ENCODE measurements at regions not wholly inside any gene's neighbourhood (a gene's known extent, or its start where the extent isn't known, plus 50 kb on each side); places are given as distances from the start of the nearest gene placed in this dataset.

DNA sequence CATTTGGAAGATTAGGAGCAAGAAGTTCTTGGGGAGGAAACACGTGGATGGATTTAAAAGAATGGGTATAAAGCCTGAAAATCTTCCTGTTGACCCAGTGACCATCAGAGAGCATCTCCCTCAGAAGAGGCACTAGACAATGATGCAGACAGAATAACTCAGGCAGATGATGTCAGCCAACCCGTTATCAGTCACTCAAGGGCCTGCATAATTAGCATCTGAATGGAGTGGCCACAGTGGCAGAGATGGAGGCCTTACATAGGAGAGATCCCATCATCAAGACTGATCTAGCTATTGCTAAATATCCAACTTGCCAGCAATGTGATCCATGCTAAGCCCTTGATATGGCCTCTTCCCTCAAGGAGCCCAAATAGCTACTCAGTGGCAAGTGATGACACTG, 70.7 kb upstream of the CD82 start:
- TF ChIP-seq POLR2AphosphoS5 (IDR thresholded peaks at IDR 0.05; ENCODE audit: low read depth): no peak
- Histone ChIP-seq H3K4me3 (replicated peaks; ENCODE audit: insufficient read depth, low read length) (no peak overlapping the region), H3K27me3 (ENCODE audit: insufficient read depth, poor library complexity, severe bottlenecking) (no peaks in the 10 kb centered on the region), H3K27ac (replicated peaks) (no peak overlapping the region)
- no peak for DNase-seq (ENCODE audit: low read depth in 1 of 2, low spot score in 1 of 2)

DNA sequence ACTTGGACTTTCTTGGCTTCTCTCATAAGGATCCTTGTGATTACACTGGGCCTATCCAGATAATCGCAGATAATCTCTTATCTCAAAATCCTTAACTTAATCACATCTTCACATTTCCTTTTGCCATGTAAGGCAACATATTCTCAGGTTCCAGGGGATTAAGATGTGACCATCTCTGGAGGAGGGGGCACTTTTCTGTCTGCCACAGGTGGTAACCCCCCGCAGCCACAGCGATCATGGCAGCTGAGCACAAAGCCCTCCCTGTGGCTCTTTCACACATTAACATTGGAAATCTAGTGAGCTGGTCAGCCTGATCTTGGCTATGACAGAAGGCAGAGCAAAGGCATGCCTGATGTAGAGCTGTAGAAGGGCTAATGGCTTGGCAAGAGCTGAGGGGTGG, 69.1 kb upstream of the CD82 start:
- no peak for DNase-seq (ENCODE audit: low read depth in 1 of 2, low spot score in 1 of 2)
- TF ChIP-seq, protein P1, sequence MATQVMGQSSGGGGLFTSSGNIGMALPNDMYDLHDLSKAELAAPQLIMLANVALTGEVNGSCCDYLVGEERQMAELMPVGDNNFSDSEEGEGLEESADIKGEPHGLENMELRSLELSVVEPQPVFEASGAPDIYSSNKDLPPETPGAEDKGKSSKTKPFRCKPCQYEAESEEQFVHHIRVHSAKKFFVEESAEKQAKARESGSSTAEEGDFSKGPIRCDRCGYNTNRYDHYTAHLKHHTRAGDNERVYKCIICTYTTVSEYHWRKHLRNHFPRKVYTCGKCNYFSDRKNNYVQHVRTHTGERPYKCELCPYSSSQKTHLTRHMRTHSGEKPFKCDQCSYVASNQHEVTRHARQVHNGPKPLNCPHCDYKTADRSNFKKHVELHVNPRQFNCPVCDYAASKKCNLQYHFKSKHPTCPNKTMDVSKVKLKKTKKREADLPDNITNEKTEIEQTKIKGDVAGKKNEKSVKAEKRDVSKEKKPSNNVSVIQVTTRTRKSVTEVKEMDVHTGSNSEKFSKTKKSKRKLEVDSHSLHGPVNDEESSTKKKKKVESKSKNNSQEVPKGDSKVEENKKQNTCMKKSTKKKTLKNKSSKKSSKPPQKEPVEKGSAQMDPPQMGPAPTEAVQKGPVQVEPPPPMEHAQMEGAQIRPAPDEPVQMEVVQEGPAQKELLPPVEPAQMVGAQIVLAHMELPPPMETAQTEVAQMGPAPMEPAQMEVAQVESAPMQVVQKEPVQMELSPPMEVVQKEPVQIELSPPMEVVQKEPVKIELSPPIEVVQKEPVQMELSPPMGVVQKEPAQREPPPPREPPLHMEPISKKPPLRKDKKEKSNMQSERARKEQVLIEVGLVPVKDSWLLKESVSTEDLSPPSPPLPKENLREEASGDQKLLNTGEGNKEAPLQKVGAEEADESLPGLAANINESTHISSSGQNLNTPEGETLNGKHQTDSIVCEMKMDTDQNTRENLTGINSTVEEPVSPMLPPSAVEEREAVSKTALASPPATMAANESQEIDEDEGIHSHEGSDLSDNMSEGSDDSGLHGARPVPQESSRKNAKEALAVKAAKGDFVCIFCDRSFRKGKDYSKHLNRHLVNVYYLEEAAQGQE (IDR thresholded peaks at IDR 0.05; ENCODE audit: insufficient replicate concordance, low read depth): no peak
- no peak for TF ChIP-seq GABPA (IDR thresholded peaks at IDR 0.05; ENCODE audit: low read depth)
- no peak for TF ChIP-seq SPI1 (IDR thresholded peaks at IDR 0.05; ENCODE audit: borderline replicate concordance, low read depth)
- TF ChIP-seq, protein P2, sequence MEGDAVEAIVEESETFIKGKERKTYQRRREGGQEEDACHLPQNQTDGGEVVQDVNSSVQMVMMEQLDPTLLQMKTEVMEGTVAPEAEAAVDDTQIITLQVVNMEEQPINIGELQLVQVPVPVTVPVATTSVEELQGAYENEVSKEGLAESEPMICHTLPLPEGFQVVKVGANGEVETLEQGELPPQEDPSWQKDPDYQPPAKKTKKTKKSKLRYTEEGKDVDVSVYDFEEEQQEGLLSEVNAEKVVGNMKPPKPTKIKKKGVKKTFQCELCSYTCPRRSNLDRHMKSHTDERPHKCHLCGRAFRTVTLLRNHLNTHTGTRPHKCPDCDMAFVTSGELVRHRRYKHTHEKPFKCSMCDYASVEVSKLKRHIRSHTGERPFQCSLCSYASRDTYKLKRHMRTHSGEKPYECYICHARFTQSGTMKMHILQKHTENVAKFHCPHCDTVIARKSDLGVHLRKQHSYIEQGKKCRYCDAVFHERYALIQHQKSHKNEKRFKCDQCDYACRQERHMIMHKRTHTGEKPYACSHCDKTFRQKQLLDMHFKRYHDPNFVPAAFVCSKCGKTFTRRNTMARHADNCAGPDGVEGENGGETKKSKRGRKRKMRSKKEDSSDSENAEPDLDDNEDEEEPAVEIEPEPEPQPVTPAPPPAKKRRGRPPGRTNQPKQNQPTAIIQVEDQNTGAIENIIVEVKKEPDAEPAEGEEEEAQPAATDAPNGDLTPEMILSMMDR (IDR thresholded peaks at IDR 0.05; ENCODE audit: insufficient read depth, low read length): no peak
- no peak for TF ChIP-seq POLR2AphosphoS5 (IDR thresholded peaks at IDR 0.05; ENCODE audit: low read depth)
- no peaks in the 10 kb centered on the region for H3K27me3 ChIP-seq (ENCODE audit: insufficient read depth, poor library complexity, severe bottlenecking)
- no peak overlapping the region for H3K27ac ChIP-seq (replicated peaks)
- H3K4me3 ChIP-seq (replicated peaks; ENCODE audit: insufficient read depth, low read length): no peak overlapping the region

DNA sequence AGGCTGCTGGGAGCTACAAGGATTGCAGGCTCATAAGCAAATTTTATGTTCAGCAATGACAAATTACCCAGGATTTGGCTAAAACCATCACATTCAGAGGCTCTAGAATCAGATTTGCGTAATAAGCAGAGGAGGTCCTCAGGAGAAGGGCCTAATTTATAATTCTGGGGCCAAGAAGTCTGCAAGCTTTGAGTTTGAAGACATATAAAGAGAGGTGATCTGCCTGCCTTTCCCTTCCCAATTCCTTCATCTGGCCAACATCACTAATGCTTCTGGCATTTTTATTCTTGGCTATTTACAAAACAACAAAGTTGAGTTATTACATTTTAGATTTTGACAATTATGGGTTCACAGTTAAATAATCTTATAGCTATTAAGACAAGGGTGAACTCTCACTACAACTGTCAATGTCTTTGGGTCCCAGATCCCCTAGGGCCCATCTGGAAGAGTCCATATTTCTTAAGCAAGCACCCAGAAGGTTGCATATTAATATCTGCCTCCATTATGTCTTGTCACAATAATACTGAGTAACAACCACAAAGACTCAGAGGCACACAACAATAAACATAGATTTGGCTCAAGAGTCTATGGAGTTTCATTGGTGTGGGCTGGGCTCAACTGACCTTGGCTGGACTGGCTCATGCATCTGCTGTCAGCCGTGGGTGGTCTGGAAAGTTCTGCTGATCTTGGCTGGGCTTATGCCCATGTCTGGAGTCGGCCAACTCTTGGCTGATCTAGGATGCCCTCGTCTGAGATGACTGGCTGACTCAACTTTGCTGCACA, 67.2 kb upstream of the CD82 start:
- Histone ChIP-seq H3K4me3 (replicated peaks; ENCODE audit: insufficient read depth, low read length) (no peak overlapping the region), H3K27ac (replicated peaks) (no peak overlapping the region), H3K27me3 (ENCODE audit: insufficient read depth, poor library complexity, severe bottlenecking) (no peaks in the 10 kb centered on the region)
- no peak for DNase-seq (ENCODE audit: low read depth in 1 of 2, low spot score in 1 of 2)
- TF ChIP-seq SPI1 (IDR thresholded peaks at IDR 0.05; ENCODE audit: borderline replicate concordance, low read depth) (no peak), POLR2AphosphoS5 (IDR thresholded peaks at IDR 0.05; ENCODE audit: low read depth) (no peak), GABPA (IDR thresholded peaks at IDR 0.05; ENCODE audit: low read depth) (no peak)
- TF ChIP-seq, protein P1 (IDR thresholded peaks at IDR 0.05; ENCODE audit: insufficient replicate concordance, low read depth): no peak
- TF ChIP-seq, protein P2 (IDR thresholded peaks at IDR 0.05; ENCODE audit: insufficient read depth, low read length): no peak

DNA sequence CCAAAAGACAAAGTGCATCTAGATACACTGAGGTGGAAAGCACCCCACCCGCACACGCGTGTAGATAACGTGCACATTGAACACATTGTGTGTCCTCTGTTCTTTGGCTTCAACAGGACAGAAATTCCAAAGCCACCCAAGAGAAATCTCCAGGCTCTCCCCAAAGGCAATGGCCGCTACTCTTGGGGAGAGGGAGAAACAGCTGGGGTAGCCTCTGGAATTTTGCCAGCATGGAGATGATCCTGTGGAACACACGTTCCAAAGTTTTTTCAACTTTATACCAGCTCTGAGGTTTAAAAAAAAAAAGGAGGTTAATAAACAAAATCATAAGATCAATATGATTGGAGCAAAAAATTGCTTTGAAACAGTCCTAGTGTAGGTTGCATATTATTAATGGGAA, 63.0 kb upstream of the CD82 start:
- no peaks in the 10 kb centered on the region for H3K27me3 ChIP-seq (ENCODE audit: insufficient read depth, poor library complexity, severe bottlenecking)
- no peak for DNase-seq (ENCODE audit: low read depth in 1 of 2, low spot score in 1 of 2)

More for the DNA sequence above, 63.0 kb upstream of the CD82 start:
- TF ChIP-seq SPI1 (IDR thresholded peaks at IDR 0.05; ENCODE audit: borderline replicate concordance, low read depth) (no peak), POLR2AphosphoS5 (IDR thresholded peaks at IDR 0.05; ENCODE audit: low read depth) (no peak), GABPA (IDR thresholded peaks at IDR 0.05; ENCODE audit: low read depth) (no peak)
- TF ChIP-seq, protein P2 (IDR thresholded peaks at IDR 0.05; ENCODE audit: insufficient read depth, low read length): no peak
- TF ChIP-seq, protein P1 (IDR thresholded peaks at IDR 0.05; ENCODE audit: insufficient replicate concordance, low read depth): no peak
- no peak overlapping the region for H3K4me3 ChIP-seq (replicated peaks; ENCODE audit: insufficient read depth, low read length)
- H3K27ac ChIP-seq (replicated peaks): no peak overlapping the region

Measured in HL-60 (cell line).